ENCODE measurements at regions not wholly inside any gene's neighbourhood (a gene's known extent, or its start where the extent isn't known, plus 50 kb on each side); places are given as distances from the start of the nearest gene placed in this dataset.

DNA sequence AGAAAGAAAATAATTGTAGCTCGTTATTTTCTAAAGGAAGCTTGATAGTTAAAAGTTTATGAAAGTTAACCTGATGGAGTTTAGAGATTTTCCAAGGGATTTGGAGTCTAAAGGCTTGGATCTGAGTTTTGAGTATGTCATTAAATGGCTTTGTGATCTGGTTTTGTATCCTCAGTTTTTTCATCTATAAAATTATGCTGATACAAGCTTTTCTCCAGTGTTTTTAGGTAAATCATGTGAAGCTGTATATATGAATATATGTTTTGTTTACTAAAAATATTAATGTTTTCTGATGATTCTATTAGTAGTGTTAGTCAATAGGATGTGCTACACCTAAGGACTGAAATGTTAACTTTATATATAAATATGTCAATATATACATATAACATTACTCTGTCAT, 727.8 kb downstream of the CDH11 start:
- Histone ChIP-seq H3K4me1 (ENCODE audit: control insufficient read depth, extremely low read depth, insufficient read depth, low read length) (no peaks in the 10 kb centered on the region), H3K79me2 (ENCODE audit: control insufficient read depth, insufficient read depth, low read length) (no peaks in the 10 kb centered on the region), H4K20me1 (ENCODE audit: control insufficient read depth, extremely low read depth, insufficient read depth, low read length) (no peaks in the 10 kb centered on the region), H3K27ac (ENCODE audit: control insufficient read depth, insufficient read depth, low read length) (no peak overlapping the region), H3K27me3 (ENCODE audit: control insufficient read depth, extremely low read depth, insufficient read depth, low read length) (no peaks in the 10 kb centered on the region), H3K4me3 (ENCODE audit: control insufficient read depth in 2 of 3, extremely low read depth in 1 of 3, insufficient read depth in 2 of 3, low read depth in 1 of 3, low read length in 3 of 3) (no peak overlapping the region), H3K9me1 (ENCODE audit: control insufficient read depth, extremely low read depth, insufficient read depth, low read length) (no peaks in the 10 kb centered on the region), H3K36me3 (ENCODE audit: control insufficient read depth in 2 of 2, extremely low read depth in 1 of 2, insufficient read depth in 2 of 2, low read length in 2 of 2) (no peaks in the 10 kb centered on the region), H2AFZ (ENCODE audit: control insufficient read depth, low read length) (no peak overlapping the region), H3K9me3 (ENCODE audit: control insufficient read depth, low read depth, low read length) (no peaks in the 10 kb centered on the region), H3K9ac (ENCODE audit: control insufficient read depth, extremely low read depth, insufficient read depth, low read length) (no peak overlapping the region), H3K4me2 (ENCODE audit: control insufficient read depth, extremely low read depth, insufficient read depth, low read depth, low read length) (no peak overlapping the region)
- FAIRE-seq (no peak), DNase-seq (ENCODE audit: low read depth, low spot score) (no peak)
- dilution Hi-C loops (cut with MboI; ENCODE audit: extremely low pct_ligation_motif_present, low sequenced_read_pairs) = no loop called here
- TF ChIP-seq CTCF (optimal IDR thresholded peaks at IDR 0.05 in 1 of 3, IDR thresholded peaks at IDR 0.05 in 1 of 3, conservative IDR thresholded peaks at IDR 0.05 in 1 of 3; ENCODE audit: extremely low read depth in 1 of 3, insufficient read depth in 2 of 3, low read length in 3 of 3) (no peak), EZH2 (IDR thresholded peaks at IDR 0.05; ENCODE audit: low read length) (no peak)

DNA sequence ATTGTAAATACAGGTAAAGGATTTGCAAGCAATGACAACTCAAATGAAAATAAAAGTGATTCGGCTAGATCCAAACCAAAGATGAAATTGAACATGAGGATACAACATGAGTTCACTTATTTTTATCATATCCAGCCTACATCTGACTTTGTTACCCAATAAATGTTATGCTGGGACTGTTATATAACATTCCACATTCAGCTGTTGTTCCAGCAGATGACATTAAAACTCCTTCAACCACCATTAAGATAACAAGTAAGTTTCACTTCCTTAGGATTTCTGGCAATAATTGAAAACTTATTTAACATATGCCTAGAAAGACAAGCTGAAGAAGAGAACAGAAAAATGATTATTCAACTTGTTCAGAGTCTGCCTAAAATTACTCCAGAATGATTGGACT, 729.4 kb downstream of the CDH11 start:
- Histone ChIP-seq H3K9me3 (ENCODE audit: control insufficient read depth, low read depth, low read length) (no peaks in the 10 kb centered on the region), H3K4me1 (ENCODE audit: control insufficient read depth, extremely low read depth, insufficient read depth, low read length) (no peaks in the 10 kb centered on the region), H3K36me3 (ENCODE audit: control insufficient read depth in 2 of 2, extremely low read depth in 1 of 2, insufficient read depth in 2 of 2, low read length in 2 of 2) (no peaks in the 10 kb centered on the region), H4K20me1 (ENCODE audit: control insufficient read depth, extremely low read depth, insufficient read depth, low read length) (no peaks in the 10 kb centered on the region), H3K79me2 (ENCODE audit: control insufficient read depth, insufficient read depth, low read length) (no peaks in the 10 kb centered on the region), H3K27me3 (ENCODE audit: control insufficient read depth, extremely low read depth, insufficient read depth, low read length) (no peaks in the 10 kb centered on the region), H3K9ac (ENCODE audit: control insufficient read depth, extremely low read depth, insufficient read depth, low read length) (no peak overlapping the region), H3K9me1 (ENCODE audit: control insufficient read depth, extremely low read depth, insufficient read depth, low read length) (no peaks in the 10 kb centered on the region), H2AFZ (ENCODE audit: control insufficient read depth, low read length) (no peak overlapping the region), H3K4me2 (ENCODE audit: control insufficient read depth, extremely low read depth, insufficient read depth, low read depth, low read length) (no peak overlapping the region), H3K4me3 (ENCODE audit: control insufficient read depth in 2 of 3, extremely low read depth in 1 of 3, insufficient read depth in 2 of 3, low read depth in 1 of 3, low read length in 3 of 3) (no peak overlapping the region), H3K27ac (ENCODE audit: control insufficient read depth, insufficient read depth, low read length) (no peak overlapping the region)
- FAIRE-seq (no peak), DNase-seq (ENCODE audit: low read depth, low spot score) (no peak)
- dilution Hi-C loops (cut with MboI; ENCODE audit: extremely low pct_ligation_motif_present, low sequenced_read_pairs) = no loop called here
- TF ChIP-seq EZH2 (IDR thresholded peaks at IDR 0.05; ENCODE audit: low read length) (no peak), CTCF (optimal IDR thresholded peaks at IDR 0.05 in 1 of 3, IDR thresholded peaks at IDR 0.05 in 1 of 3, conservative IDR thresholded peaks at IDR 0.05 in 1 of 3; ENCODE audit: extremely low read depth in 1 of 3, insufficient read depth in 2 of 3, low read length in 3 of 3) (no peak)

Measured in keratinocyte (primary cell).